ENCODE measurements at regions not wholly inside any gene's neighbourhood (a gene's known extent, or its start where the extent isn't known, plus 50 kb on each side); places are given as distances from the start of the nearest gene placed in this dataset.

DNA sequence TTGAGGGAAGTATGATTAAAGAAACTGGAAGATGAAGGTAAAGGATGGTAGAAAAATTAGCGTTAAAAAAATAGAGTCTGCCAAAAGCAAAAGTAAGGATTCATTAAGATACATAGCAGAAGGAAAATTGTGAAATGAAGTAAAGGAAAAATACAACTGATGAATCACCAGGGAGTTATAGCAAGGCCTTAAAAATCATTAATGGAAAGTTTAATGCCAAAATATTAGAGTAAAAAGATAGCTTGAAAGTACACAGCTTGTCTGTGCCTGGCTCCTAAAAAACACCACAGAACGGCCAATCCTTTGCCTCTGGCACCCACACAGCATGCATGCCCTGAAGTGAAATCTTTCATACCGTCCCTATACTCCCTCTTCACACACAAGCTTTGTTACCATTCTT lies 66.9 kb upstream of the APOBEC4 start:
- FAIRE-seq (no peak), DNase-seq (ENCODE audit: low read depth, low spot score) (no peak)
- H4K20me1 ChIP-seq (ENCODE audit: control insufficient read depth, extremely low read depth, insufficient read depth, low read length), result no peaks in the 10 kb centered on the region
- no peaks in the 10 kb centered on the region for H3K79me2 ChIP-seq (ENCODE audit: control insufficient read depth, insufficient read depth, low read length)
- H2AFZ ChIP-seq (ENCODE audit: control insufficient read depth, low read length), result no peak overlapping the region
- no peak for TF ChIP-seq CTCF (optimal IDR thresholded peaks at IDR 0.05 in 1 of 3, IDR thresholded peaks at IDR 0.05 in 1 of 3, conservative IDR thresholded peaks at IDR 0.05 in 1 of 3; ENCODE audit: extremely low read depth in 1 of 3, insufficient read depth in 2 of 3, low read length in 3 of 3)
- TF ChIP-seq EZH2 (IDR thresholded peaks at IDR 0.05; ENCODE audit: low read length), result no peak
- dilution Hi-C loops (cut with MboI; ENCODE audit: extremely low pct_ligation_motif_present, low sequenced_read_pairs), result no loop called here
- no peaks in the 10 kb centered on the region for H3K9me3 ChIP-seq (ENCODE audit: control insufficient read depth, low read depth, low read length)
- no peaks in the 10 kb centered on the region for H3K36me3 ChIP-seq (ENCODE audit: control insufficient read depth in 2 of 2, extremely low read depth in 1 of 2, insufficient read depth in 2 of 2, low read length in 2 of 2)
- no peak overlapping the region for H3K4me3 ChIP-seq (ENCODE audit: control insufficient read depth in 2 of 3, extremely low read depth in 1 of 3, insufficient read depth in 2 of 3, low read depth in 1 of 3, low read length in 3 of 3)
- H3K9ac ChIP-seq (ENCODE audit: control insufficient read depth, extremely low read depth, insufficient read depth, low read length), result no peak overlapping the region
- no peaks in the 10 kb centered on the region for H3K9me1 ChIP-seq (ENCODE audit: control insufficient read depth, extremely low read depth, insufficient read depth, low read length)
- H3K27ac ChIP-seq (ENCODE audit: control insufficient read depth, insufficient read depth, low read length), result no peak overlapping the region
- H3K4me2 ChIP-seq (ENCODE audit: control insufficient read depth, extremely low read depth, insufficient read depth, low read depth, low read length), result no peak overlapping the region
- H3K4me1 ChIP-seq (ENCODE audit: control insufficient read depth, extremely low read depth, insufficient read depth, low read length), result no peaks in the 10 kb centered on the region
- H3K27me3 ChIP-seq (ENCODE audit: control insufficient read depth, extremely low read depth, insufficient read depth, low read length), result no peaks in the 10 kb centered on the region

DNA sequence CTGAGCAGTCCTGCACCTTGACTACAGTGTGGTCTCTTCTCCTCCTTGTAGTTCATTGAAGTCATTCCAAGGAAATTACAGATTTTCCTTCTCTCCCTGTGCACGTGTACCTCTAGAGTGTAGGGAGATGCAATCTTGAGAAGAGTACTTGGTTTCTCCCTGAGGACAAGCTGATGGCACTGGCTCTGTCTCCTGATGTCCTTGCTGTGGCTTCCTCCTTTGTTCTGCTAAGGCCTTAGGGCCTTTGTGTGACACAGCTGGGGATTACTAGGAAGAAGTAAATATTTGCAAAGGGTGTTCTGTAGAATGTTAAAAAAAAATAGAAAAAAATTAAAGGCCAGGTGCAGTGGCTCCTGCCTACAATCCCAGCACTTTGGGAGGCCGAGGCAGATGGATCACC lies 66.2 kb upstream of the APOBEC4 start:
- Histone ChIP-seq H3K9me3 (ENCODE audit: control insufficient read depth, low read depth, low read length) (no peaks in the 10 kb centered on the region), H3K4me1 (ENCODE audit: control insufficient read depth, extremely low read depth, insufficient read depth, low read length) (no peaks in the 10 kb centered on the region), H3K79me2 (ENCODE audit: control insufficient read depth, insufficient read depth, low read length) (no peaks in the 10 kb centered on the region), H3K27me3 (ENCODE audit: control insufficient read depth, extremely low read depth, insufficient read depth, low read length) (no peaks in the 10 kb centered on the region), H3K9me1 (ENCODE audit: control insufficient read depth, extremely low read depth, insufficient read depth, low read length) (no peaks in the 10 kb centered on the region), H2AFZ (ENCODE audit: control insufficient read depth, low read length) (no peak overlapping the region), H3K4me3 (ENCODE audit: control insufficient read depth in 2 of 3, extremely low read depth in 1 of 3, insufficient read depth in 2 of 3, low read depth in 1 of 3, low read length in 3 of 3) (no peak overlapping the region), H3K4me2 (ENCODE audit: control insufficient read depth, extremely low read depth, insufficient read depth, low read depth, low read length) (no peak overlapping the region), H3K36me3 (ENCODE audit: control insufficient read depth in 2 of 2, extremely low read depth in 1 of 2, insufficient read depth in 2 of 2, low read length in 2 of 2) (no peaks in the 10 kb centered on the region), H3K9ac (ENCODE audit: control insufficient read depth, extremely low read depth, insufficient read depth, low read length) (no peak overlapping the region), H4K20me1 (ENCODE audit: control insufficient read depth, extremely low read depth, insufficient read depth, low read length) (no peaks in the 10 kb centered on the region), H3K27ac (ENCODE audit: control insufficient read depth, insufficient read depth, low read length) (no peak overlapping the region)
- no peak for DNase-seq (ENCODE audit: low read depth, low spot score)
- no peak for FAIRE-seq
- dilution Hi-C loops (cut with MboI; ENCODE audit: extremely low pct_ligation_motif_present, low sequenced_read_pairs), result no loop called here
- TF ChIP-seq EZH2 (IDR thresholded peaks at IDR 0.05; ENCODE audit: low read length), result no peak
- no peak for TF ChIP-seq CTCF (optimal IDR thresholded peaks at IDR 0.05 in 1 of 3, IDR thresholded peaks at IDR 0.05 in 1 of 3, conservative IDR thresholded peaks at IDR 0.05 in 1 of 3; ENCODE audit: extremely low read depth in 1 of 3, insufficient read depth in 2 of 3, low read length in 3 of 3)

Measured in keratinocyte (primary cell).